Mesodermal cell (in vitro differentiated cells): ENCODE measurements at regions not wholly inside any gene's neighbourhood (a gene's known extent, or its start where the extent isn't known, plus 50 kb on each side); places are given as distances from the start of the nearest gene placed in this dataset.

Experiments used
- H3K27ac ChIP-seq: 2 replicates; pipeline ENCODE4 v1.7.0; 2013; ENCODE audit warnings: mild to moderate bottlenecking, low read depth, low read length, moderate library complexity; ENCODE audit not compliant: severe bottlenecking
- H3K36me3 ChIP-seq: 2 replicates; pipeline ENCODE4 v1.7.1; 2013; ENCODE audit warnings: mild to moderate bottlenecking, low read length, moderate library complexity; ENCODE audit not compliant: control insufficient read depth, insufficient read depth
- H3K4me1 ChIP-seq: one replicate; pipeline ENCODE4 v1.7.1; 2013; ENCODE audit warnings: mild to moderate bottlenecking, low read length; ENCODE audit not compliant: insufficient read depth, control insufficient read depth, poor library complexity, severe bottlenecking
- H3K4me3 ChIP-seq: 2 replicates; pipeline ENCODE4 v1.7.0; 2013; ENCODE audit warnings: low read length, control low read depth, mild to moderate bottlenecking; ENCODE audit not compliant: insufficient read depth, poor library complexity, severe bottlenecking; ENCODE audit errors: extremely low read depth
- H3K9me3 ChIP-seq: 2 replicates; pipeline ENCODE4 v1.7.1; 2013; ENCODE audit warnings: mild to moderate bottlenecking, low read length, moderate library complexity; ENCODE audit not compliant: control insufficient read depth
- WGBS, 2 experiments: methylation state at CpG; one replicate each; pipeline ENCODE4 v1.1.5; 2013; ENCODE audit warnings: missing lambda C conversion rate in 2 of 2; ENCODE audit not compliant: insufficient coverage in 2 of 2; 5-methylcytosine and 5-hydroxymethylcytosine counted together

GRCh38 chr10:101301111-101301731, 52.7 kb upstream of the BTRC start:
- H3K9me3 ChIP-seq = no peaks in the 10 kb centered on the region
- H3K27ac ChIP-seq = no peak overlapping the region
- no peak overlapping the region for H3K4me3 ChIP-seq
- WGBS, 2 experiments = 31 to 45% methylated on average over 2 of the region's 2 CpGs
- H3K36me3 ChIP-seq = no peaks in the 10 kb centered on the region
- H3K4me1 ChIP-seq = no peaks in the 10 kb centered on the region

GRCh38 chr10:101303087-101303703, 50.8 kb upstream of the BTRC start:
- 62 to 100% methylated on average over 2 of the region's 4 CpGs for WGBS, 2 experiments
- Histone ChIP-seq H3K27ac (no peak overlapping the region), H3K9me3 (no peaks in the 10 kb centered on the region), H3K4me1 (no peaks in the 10 kb centered on the region), H3K4me3 (no peak overlapping the region), H3K36me3 (no peaks in the 10 kb centered on the region)
